Panc1 (cell line): ENCODE measurements at regions not wholly inside any gene's neighbourhood (a gene's known extent, or its start where the extent isn't known, plus 50 kb on each side); places are given as distances from the start of the nearest gene placed in this dataset.

ENCODE experiments used
- CTCF ChIP-seq: fragments of 450-650 bp; IDR thresholded peaks from 2 replicates; pipeline ENCODE4 v1.5.1; 2017; ENCODE audit warnings: mild to moderate bottlenecking
- POLR2AphosphoS5 ChIP-seq: IDR thresholded peaks from 2 replicates; pipeline ENCODE4 v1.6.1; 2012; ENCODE audit warnings: mild to moderate bottlenecking, low read depth, low read length, moderate library complexity
- REST ChIP-seq, 2 experiments: IDR thresholded peaks; 2 replicates each; pipeline ENCODE4 v1.6.1; 2011 to 2012; ENCODE audit warnings: low read depth in 2 of 2, control low read depth in 1 of 2, low read length in 1 of 2, mild to moderate bottlenecking in 1 of 2, moderate library complexity in 1 of 2; ENCODE audit not compliant: insufficient read depth in 1 of 2
- SIN3A ChIP-seq: IDR thresholded peaks from 2 replicates; pipeline ENCODE4 v1.6.1; 2012; ENCODE audit warnings: low read depth, mild to moderate bottlenecking, low read length, moderate library complexity, borderline replicate concordance; ENCODE audit not compliant: insufficient read depth

DNA sequence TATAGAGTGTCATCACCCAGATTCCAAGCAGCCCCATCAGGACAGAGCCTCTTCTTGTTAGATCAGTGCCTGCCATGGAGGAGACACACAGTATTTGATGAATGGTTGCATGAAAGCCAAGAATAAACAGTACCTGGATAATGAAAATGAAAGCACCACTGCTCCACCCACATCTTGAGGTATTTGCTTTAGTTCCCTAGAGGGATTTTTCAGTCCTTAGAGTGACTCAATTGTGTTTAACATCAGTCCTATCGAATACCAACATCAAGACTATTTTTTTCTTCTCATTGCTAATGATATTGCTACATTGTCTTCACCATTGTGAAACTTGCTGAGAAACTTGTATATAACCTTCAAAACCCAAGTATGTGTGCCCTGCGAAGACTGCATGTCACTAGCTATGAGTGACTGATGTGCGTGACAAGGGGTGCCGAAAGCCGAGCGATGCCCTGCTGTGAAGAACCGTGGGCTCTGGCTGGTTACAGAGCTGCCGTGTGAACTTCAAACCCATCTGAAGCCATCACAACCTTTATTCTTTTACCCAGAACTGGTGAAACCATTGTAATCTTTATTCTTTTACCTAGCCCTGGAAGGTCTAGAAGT is 211.3 kb upstream of the FAT1 start:
- TF ChIP-seq CTCF (no peak), POLR2AphosphoS5 (no peak), REST (IDR thresholded peaks at IDR 0.05; ENCODE audit: insufficient read depth in 1 of 2, low read depth in 2 of 2, low read length in 1 of 2) (no peak), SIN3A (no peak)
